AG09319 (cell line): ENCODE measurements at regions not wholly inside any gene's neighbourhood (a gene's known extent, or its start where the extent isn't known, plus 50 kb on each side); places are given as distances from the start of the nearest gene placed in this dataset.
A peak's percentile ranks its signal among the peaks of the same experiment; 100 is the strongest.
"Not testable (repeated sequence)": the region's sequence is repeated elsewhere in the genome, so short reads cannot be mapped to it uniquely, and the experiment has no call there.

Experiments
- DNase-seq: peaks from one replicate; pipeline ENCODE4 v3.0.0-alpha.2; 2010; ENCODE audit warnings: low read depth; ENCODE audit errors: extremely low read depth
- CTCF ChIP-seq: IDR thresholded peaks from 2 replicates; pipeline ENCODE4 v1.5.1; 2011; ENCODE audit warnings: low read depth, mild to moderate bottlenecking, inconsistent platforms, low read length, moderate library complexity

- no peak for DNase-seq
- TF ChIP-seq CTCF, result no peak
Measured at GRCh38 chr6:97347111-97347510, 64.1 kb upstream of the MMS22L start.

GRCh38 chr6:97361286-97361685 lies 78.3 kb upstream of the MMS22L start:
- no peak for TF ChIP-seq CTCF
- no peak for DNase-seq

- no peak for DNase-seq
- TF ChIP-seq CTCF, result no peak
Measured at GRCh38 chr6:97364327-97364726, 81.3 kb upstream of the MMS22L start.

- not testable (repeated sequence) for DNase-seq
Measured at GRCh38 chr6:97382071-97382470, 99.1 kb upstream of the MMS22L start.

GRCh38 chr6:97392735-97393134 lies 109.7 kb upstream of the MMS22L start:
- no peak for TF ChIP-seq CTCF
- DNase-seq, result no peak

GRCh38 chr6:97394160-97394748 lies 111.2 kb upstream of the MMS22L start:
- peak; percentile 10 for DNase-seq
- TF ChIP-seq CTCF, result peak; percentile 92

- no peak for DNase-seq
- no peak for TF ChIP-seq CTCF
Measured at GRCh38 chr6:97396880-97397279, 113.9 kb upstream of the MMS22L start.

- DNase-seq, result no peak
- TF ChIP-seq CTCF, result no peak
Measured at GRCh38 chr6:97399208-97399607, 116.2 kb upstream of the MMS22L start.
